Stimulated activated CD8-positive, alpha-beta memory T cell treated with anti-CD3 and anti-CD28 coated beads, Interleukin-12 subunit alpha, Interleukin-12 subunit beta, amount 100 ng/mL, for 1 hour (primary cell): ENCODE measurements at regions not wholly inside any gene's neighbourhood (a gene's known extent, or its start where the extent isn't known, plus 50 kb on each side); places are given as distances from the start of the nearest gene placed in this dataset.

Source experiments
- DNase-seq: peaks from one replicate; pipeline ENCODE4 v3.0.0-alpha.2; 2020; ENCODE audit warnings: low read depth

GRCh38 chr16:85990861-85991301, 91.9 kb downstream of the IRF8 start:
- DNase-seq: no peak

DNA sequence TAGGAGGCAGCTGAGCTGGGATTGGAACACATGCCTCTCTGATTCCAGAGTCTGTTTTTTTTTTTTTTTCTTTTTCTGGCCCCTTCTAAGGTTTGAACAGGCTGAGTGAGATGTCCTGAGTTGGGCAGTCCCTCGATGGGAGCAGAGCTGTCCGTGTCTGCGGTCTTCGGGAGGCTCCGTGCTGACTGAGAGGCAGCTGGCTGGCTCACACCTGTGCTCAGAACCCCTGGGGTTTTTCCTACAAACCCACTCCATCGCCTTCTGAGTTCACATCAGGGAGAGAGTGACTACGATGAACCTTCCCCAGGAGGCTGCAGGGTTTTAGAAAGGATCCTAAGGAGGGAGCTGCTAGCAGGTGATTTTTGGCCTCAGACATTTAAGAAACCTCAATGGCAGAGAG, 92.5 kb downstream of the IRF8 start:
- DNase-seq: no peak

- DNase-seq: no peak
Measured at GRCh38 chr16:85991856-85992255, 92.9 kb downstream of the IRF8 start.

DNA sequence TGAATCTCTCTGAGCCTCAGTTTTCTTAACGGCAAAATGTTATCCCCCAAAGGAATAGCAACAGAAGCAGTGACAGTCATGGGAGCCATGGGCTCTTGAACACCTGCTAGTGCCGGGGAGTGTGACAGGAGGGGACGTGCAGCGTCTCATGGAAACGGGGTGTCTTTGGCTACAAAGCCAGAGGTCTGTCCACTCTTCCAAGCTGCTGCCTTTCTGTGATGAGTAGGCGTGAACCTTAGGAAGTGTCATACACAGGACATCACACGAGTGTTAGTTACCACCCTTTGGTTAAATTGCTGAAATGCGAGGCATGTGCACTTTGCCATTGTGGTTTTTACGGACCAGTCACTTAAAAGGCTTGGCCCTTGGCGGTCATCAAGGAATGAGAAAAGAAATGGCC, 93.4 kb downstream of the IRF8 start:
- no peak for DNase-seq

DNA sequence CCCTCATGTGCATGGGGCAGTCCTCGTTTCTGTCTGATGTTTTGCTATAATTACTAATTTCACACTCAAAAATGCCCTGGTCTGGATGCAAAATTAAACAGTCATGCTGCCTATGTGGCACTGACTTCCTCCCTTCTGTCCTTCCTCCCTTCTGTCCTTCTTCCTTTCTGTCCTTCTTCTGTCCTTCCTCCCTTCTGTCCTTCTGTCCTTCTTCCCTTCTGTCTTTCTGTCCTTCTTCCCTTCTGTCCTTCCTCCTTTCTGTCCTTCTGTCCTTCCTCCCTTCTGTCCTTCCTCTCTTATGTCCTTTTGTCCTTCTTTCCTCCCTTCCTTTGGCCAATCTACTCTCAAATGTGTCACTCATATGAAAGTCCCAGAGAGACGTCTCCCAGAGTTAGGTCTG, 93.8 kb downstream of the IRF8 start:
- no peak for DNase-seq

DNA sequence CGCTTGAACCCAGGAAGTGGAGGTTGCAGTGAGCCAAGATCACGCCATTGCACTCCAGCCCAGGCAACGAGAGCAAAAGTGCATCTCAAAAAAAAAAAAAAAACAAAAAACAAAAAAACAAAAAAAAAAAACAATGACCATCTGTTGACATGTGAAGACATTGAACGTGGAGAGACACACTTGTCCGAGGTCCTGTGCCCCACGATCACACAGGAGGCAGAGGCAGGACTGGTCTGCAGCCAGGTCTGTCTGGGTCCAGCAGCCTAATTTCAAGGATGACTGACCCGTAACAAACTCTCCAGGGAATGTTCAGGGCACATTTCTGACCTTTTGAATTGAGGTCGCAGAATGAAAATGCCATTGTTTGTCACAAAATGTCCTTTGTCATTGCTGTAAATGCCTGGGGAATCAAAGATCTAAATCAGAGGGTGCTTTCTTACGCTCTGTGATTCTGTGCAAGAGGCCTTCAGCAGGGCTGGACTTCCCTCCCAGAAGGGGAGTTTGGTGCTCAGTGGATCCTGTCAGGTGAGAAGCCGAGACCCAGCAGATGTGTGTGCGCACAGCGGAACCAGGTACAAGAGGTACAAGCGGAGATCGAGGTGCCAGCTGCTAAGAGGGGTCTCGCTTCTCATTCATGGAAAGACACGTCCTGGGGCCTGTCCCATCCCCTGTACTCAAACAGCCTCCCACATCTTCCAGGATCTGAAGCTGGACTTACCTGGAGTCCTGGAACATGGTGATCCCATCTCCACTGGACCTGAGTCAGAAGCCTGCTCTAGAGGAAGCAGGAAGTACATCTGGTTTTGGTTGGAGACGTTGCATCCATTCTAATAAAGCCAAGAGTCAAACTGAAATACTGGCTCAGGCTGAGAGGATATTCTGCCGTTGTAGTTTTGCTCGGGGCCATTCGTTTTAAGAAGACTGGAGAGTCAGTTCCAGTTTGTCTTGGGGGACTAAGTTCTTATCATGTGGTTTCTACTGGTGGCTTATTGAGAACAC, 95.8 kb downstream of the IRF8 start:
- no peak for DNase-seq

DNA sequence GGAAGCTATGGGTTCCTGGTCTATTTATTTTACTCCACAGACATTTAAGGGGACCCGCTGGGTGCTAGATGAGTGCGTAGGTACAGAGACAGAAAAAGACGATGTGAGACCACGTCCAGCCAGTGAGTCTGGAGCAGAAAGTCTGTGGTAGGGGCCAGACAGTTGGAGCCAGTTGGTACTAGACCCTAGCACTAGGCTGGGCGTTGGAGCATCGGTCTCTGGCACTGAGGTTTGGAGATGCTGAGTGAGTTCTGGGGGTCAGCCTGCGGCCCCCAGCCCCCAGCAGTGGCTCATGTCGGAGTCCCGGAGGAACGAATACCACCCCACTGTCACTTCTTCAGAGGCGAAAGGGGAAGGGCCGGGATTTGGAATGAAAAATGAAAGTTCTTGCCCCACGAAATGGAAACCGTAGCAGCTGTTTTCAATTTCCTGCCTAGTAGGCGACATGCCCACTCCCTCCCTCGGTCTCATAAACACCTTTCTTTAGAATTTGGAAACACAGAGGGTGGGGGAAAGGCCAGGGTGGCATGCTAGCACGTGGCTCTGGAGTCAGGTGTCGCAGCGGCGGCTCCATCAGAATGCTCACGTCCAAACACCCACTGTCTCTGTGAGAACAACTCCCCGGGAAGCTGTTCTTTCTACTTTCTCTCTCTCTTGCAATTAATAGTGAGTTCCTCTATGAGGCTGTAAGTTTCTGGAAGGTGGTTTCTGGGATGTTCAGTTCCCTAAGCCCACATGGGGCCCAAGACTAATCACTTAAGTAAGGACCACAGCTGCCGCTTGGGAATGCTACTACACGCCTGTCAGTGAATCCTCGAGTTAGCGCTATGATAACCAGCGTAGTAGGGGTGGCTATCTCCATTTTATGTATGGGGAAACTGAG, 96.8 kb downstream of the IRF8 start:
- DNase-seq: no peak

- no peak for DNase-seq
Measured at GRCh38 chr16:85996843-85997242, 97.9 kb downstream of the IRF8 start.

- DNase-seq: no peak
Measured at GRCh38 chr16:85998171-85998867, 99.4 kb downstream of the IRF8 start.

DNA sequence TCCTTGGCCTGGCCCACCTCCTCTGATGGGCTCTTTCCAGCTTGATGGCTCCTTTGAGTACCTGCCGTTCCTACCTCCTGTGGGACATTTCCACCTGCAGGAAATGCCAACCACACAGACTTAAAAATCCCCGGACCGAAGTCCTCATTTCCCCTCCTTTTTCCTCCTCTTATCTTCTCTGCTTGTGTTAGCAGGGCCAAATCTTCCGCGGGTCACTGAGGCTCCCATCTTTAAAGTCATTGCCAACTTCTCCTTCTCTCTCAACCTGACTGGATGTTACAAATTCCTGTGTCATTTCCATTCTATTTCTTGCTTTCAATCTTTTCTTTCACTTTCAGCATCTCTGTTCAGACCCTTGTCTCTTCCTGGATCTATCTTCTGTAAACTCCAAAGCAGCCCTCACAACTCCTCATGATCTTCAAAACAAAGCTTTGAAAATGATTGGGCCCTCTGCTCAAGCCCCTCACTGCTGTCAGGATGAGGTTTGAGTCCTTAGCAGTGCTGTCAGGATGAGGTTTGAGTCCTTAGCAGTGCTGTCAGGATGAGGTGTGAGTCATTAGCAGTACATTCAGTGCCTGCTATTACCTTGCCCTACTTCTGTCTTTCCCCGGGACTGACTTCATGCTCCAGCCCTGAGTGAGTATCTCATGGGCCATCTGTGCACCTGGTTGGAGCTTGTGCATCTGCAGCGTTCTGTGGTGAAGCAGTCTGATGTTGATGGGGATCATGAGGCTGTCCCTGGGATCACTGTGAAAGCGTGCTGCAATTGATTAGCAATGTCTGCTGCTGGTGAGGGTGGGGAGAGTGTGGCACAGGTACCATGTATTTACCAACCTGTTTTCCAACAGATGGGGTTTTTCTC, 100.1 kb downstream of the IRF8 start:
- no peak for DNase-seq

- no peak for DNase-seq
Measured at GRCh38 chr16:85999778-86000177, 100.8 kb downstream of the IRF8 start.

- DNase-seq: no peak
Measured at GRCh38 chr16:86002178-86002900, 103.4 kb downstream of the IRF8 start.

- DNase-seq: no peak
Measured at GRCh38 chr16:86007524-86007923, 108.6 kb downstream of the IRF8 start.

DNA sequence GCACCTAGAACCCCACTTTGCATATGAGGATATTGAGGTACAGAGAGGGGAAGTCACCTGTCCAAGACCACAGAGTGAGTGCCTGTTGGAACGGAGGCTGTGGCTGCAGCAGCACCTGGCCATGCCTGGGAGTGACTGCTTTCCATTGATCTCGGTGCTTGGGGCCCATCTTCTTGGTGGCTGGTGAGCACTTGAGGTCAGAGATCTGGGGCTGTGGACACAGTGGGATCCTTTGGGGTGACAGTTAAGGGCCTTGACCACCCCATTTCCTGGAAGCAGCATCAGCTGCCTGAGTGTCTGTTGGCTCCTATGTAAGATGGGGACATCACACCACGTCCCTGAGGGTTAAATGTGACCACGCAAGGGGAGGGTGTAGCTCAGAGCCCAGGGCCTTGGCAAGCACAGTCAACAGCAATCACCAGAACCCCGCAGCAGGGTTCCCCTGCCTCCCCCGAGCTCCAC, 111.7 kb downstream of the IRF8 start:
- no peak for DNase-seq

- DNase-seq: no peak
Measured at GRCh38 chr16:86011532-86011931, 112.6 kb downstream of the IRF8 start.

GRCh38 chr16:86012221-86012620, 113.3 kb downstream of the IRF8 start:
- DNase-seq: no peak

- DNase-seq: no peak
Measured at GRCh38 chr16:86013867-86014266, 114.9 kb downstream of the IRF8 start.

DNA sequence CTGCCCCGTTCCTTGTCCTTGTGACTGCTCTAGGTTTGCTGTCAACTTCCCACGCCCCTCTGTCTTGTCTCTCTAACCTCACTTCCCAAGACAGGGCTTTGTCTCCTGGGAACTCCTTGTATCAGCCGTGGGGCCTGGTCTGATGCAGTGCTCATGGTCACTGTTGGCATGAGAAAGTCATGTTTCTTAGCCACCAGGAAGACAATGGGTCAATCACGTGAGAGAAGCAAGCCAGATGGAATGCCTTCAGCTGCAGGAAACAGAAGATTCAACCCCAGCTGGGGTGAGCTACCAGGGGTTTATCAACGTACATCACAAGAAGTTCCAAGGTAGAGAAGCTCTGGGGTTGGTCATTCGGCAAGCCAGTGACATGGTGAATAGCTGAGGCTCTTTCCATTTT, 116.6 kb downstream of the IRF8 start:
- no peak for DNase-seq

DNA sequence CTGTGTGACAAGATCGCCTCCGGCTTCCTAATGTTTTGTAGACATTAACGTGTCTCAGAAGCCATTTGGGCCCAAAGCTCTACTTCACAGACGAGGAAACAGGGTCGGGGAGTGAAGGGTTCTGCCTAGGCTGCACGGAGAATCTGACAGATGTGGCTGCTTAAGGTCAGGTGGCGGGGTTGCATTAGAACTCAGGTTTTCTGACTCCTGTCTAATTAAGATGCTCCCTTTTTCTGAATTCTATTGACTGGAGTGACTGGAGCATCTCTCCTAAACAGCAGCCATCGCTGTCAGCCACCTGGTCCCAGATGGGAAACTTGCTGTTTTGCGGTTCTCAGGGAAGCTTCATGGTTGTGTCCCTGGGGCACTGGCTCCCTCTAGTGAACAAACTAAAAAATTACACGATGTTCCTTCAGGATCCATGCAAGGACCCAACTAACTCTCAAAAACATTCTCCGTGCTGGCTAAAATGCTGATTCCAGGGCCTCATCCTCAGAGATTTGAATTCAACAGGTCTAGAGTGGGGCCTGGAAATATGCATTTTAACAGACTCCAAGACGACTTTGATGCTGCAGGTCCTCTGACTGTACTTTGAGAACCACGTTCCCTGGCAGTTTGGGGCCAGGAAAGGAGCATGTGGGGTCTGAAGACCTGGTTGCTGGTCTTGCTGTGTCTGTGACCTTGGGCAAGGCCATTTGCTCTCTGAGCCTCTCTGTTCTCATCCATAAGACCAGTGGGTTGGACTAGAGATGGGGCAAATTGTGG, 117.4 kb downstream of the IRF8 start:
- peak; percentile 9 for DNase-seq

- DNase-seq: no peak
Measured at GRCh38 chr16:86018071-86018470, 119.1 kb downstream of the IRF8 start.
